Mesendoderm (in vitro differentiated cells): ENCODE measurements at regions not wholly inside any gene's neighbourhood (a gene's known extent, or its start where the extent isn't known, plus 50 kb on each side); places are given as distances from the start of the nearest gene placed in this dataset.

ENCODE experiments used
- DNase-seq: peaks from one replicate; pipeline ENCODE4 v3.0.0; 2013
- H2AK5ac ChIP-seq: 2 replicates; pipeline ENCODE4 v1.6.1; 2013; ENCODE audit warnings: low read length, inconsistent platforms
- H2BK120ac ChIP-seq: 2 replicates; pipeline ENCODE4 v1.6.1; 2013; ENCODE audit warnings: low read depth, mild to moderate bottlenecking, low read length, moderate library complexity, mixed read lengths
- H2BK15ac ChIP-seq: replicated peaks from 2 replicates; pipeline ENCODE4 v1.6.1; 2013; ENCODE audit warnings: low read depth, mild to moderate bottlenecking, moderate library complexity
- H2BK5ac ChIP-seq: 2 replicates; pipeline ENCODE4 v1.6.1; 2013; ENCODE audit warnings: low read length, inconsistent platforms
- H3K18ac ChIP-seq: 2 replicates; pipeline ENCODE4 v1.6.1; 2013; ENCODE audit warnings: mild to moderate bottlenecking, low read length, mixed read lengths
- H3K23ac ChIP-seq: one replicate; pipeline ENCODE4 v1.6.1; 2013; ENCODE audit warnings: low read length
- H3K27ac ChIP-seq: 2 replicates; pipeline ENCODE4 v1.5.1; 2013; ENCODE audit warnings: low read depth, mild to moderate bottlenecking, inconsistent platforms, low read length, moderate library complexity
- H3K27me3 ChIP-seq: 2 replicates; pipeline ENCODE4 v1.6.1; 2013; ENCODE audit warnings: low read length, control low read depth, mild to moderate bottlenecking, inconsistent platforms; ENCODE audit not compliant: insufficient read depth, poor library complexity
- H3K36me3 ChIP-seq: 2 replicates; pipeline ENCODE4 v1.6.1; 2013; ENCODE audit warnings: low read length, inconsistent platforms; ENCODE audit not compliant: control insufficient read depth, insufficient read depth
- H3K4ac ChIP-seq: one replicate; pipeline ENCODE4 v1.6.1; 2013; ENCODE audit warnings: low read depth, mild to moderate bottlenecking, low read length, moderate library complexity
- H3K4me1 ChIP-seq: 2 replicates; pipeline ENCODE4 v1.6.1; 2013; ENCODE audit warnings: low read depth, low read length, inconsistent platforms; ENCODE audit not compliant: control insufficient read depth
- H3K4me2 ChIP-seq: 2 replicates; pipeline ENCODE4 v1.6.1; 2013; ENCODE audit warnings: low read length
- H3K4me3 ChIP-seq: 2 replicates; pipeline ENCODE4 v1.5.1; 2013; ENCODE audit warnings: mild to moderate bottlenecking, low read length
- H3K56ac ChIP-seq: one replicate; pipeline ENCODE4 v1.6.1; 2013; ENCODE audit warnings: low read length
- H3K79me1 ChIP-seq: 2 replicates; pipeline ENCODE4 v1.6.1; 2013; ENCODE audit warnings: low read length, inconsistent platforms
- H3K79me2 ChIP-seq: 2 replicates; pipeline ENCODE4 v1.6.1; 2013; ENCODE audit warnings: mild to moderate bottlenecking, low read length; ENCODE audit not compliant: control insufficient read depth, insufficient read depth
- H3K9ac ChIP-seq: 2 replicates; pipeline ENCODE4 v1.6.1; 2013; ENCODE audit warnings: low read length, inconsistent platforms
- H4K5ac ChIP-seq: one replicate; pipeline ENCODE4 v1.6.1; 2013; ENCODE audit warnings: low read length
- H4K8ac ChIP-seq: one replicate; pipeline ENCODE4 v1.6.1; 2013; ENCODE audit warnings: low read depth, mild to moderate bottlenecking, control low read depth, low read length, moderate library complexity
- WGBS: extraction: QIAGEN DNeasy Blood & Tissue Kit; methylation state at CpG from one replicate; pipeline ENCODE4 v1.1.7; 2013; ENCODE audit warnings: low lambda C conversion rate, missing lambda C conversion rate; ENCODE audit not compliant: insufficient coverage; ENCODE audit errors: extremely low coverage; 5-methylcytosine and 5-hydroxymethylcytosine counted together

DNA sequence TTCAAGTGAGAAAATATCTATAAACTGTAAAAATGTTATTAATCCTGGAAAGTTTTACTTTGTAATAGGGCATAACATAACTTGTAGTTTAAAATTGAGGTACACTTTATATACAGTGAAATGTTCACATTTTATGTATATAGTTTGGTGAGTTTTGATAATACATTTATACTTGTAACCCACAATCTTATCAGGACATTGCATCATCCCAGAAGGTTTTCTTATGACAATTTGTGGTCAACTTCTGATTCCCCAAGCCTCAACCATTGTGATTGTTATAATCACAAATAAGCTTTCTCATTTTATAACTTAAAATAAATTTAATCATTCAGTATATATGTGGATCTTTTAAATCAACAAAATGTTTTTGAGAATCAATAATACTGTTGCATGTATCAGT lies 151.1 kb downstream of the TFPI2 start:
- no peaks in the 10 kb centered on the region for H3K79me1 ChIP-seq
- no peak overlapping the region for H3K4me3 ChIP-seq
- no peak overlapping the region for H3K18ac ChIP-seq
- DNase-seq: no peak
- no peak overlapping the region for H4K8ac ChIP-seq
- no peak overlapping the region for H2BK15ac ChIP-seq
- H2AK5ac ChIP-seq: no peak overlapping the region
- H3K56ac ChIP-seq: no peak overlapping the region
- no peaks in the 10 kb centered on the region for H3K36me3 ChIP-seq
- H4K5ac ChIP-seq: no peak overlapping the region
- no peaks in the 10 kb centered on the region for H3K27me3 ChIP-seq
- H3K9ac ChIP-seq: no peak overlapping the region
- no peak overlapping the region for H2BK5ac ChIP-seq
- no peaks in the 10 kb centered on the region for H3K79me2 ChIP-seq
- H3K4me2 ChIP-seq: no peak overlapping the region
- no peak overlapping the region for H3K27ac ChIP-seq
- H3K4me1 ChIP-seq: no peaks in the 10 kb centered on the region
- H3K4ac ChIP-seq: no peak overlapping the region
- H2BK120ac ChIP-seq: no peak overlapping the region
- H3K23ac ChIP-seq: no peak overlapping the region

DNA sequence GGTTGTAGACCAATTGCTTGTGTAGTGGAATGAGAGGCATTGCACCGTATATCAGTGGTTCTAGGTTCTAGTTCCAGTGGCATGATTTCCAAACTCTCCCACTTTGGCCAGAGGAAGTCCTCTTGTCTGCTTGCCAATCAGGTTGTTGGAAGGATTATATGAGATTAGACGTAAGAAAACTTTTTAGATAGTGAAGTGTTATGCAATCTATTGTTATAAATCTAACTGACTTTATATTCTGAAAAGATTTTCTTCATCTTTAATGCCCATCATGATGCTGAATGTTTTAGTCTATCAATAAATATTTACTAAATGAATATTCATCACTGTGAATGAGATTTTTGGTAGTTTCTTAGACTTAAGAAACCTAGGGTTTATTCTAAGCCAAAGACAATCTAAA lies 152.6 kb downstream of the TFPI2 start:
- WGBS: no CpG with 5 or more reads among the region's 2 CpGs
- no peak overlapping the region for H2BK120ac ChIP-seq

DNA sequence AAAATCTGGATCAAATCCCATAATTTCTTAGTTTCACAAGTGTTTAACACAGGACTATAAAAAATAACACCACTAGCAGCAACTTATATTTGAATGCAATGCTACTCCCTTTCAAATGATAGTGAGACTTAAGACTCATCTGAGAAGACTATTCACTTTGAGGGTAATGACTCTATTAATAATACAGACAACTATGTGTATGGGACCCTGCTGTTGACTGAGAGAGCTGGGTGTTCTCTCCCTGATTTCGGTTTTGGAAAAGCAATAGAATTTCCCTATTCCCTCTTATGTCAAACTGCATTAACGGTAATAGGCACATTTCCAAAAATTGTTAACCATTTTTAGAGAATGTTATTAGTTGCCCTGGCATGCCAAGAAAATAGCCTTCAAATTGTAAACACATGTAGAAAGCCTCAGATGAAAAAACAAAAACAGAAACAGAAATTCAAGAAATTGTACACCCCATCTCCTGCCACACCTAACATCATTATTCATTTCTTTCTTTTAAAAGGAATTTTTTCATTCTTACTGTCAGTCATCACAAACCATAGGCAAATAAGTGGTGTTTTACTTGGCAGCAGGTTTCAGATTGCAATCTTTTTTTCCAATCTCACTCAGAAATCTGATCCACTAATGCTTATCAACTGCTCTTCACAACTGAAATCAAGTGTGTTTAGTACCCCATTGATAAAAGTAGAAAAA lies 153.7 kb downstream of the TFPI2 start:
- no CpG with 5 or more reads among the region's 2 CpGs for whole genome bisulfite sequencing
- no peak overlapping the region for H2BK15ac ChIP-seq

More for the DNA sequence above, 152.6 kb downstream of the TFPI2 start:
- H3K56ac ChIP-seq: no peak overlapping the region
- H3K4ac ChIP-seq: no peak overlapping the region
- no peaks in the 10 kb centered on the region for H3K79me2 ChIP-seq
- H3K18ac ChIP-seq: no peak overlapping the region
- no peak overlapping the region for H3K4me3 ChIP-seq
- no peaks in the 10 kb centered on the region for H3K79me1 ChIP-seq
- H2AK5ac ChIP-seq: no peak overlapping the region
- no peak overlapping the region for H2BK5ac ChIP-seq
- H3K23ac ChIP-seq: no peak overlapping the region
- H3K9ac ChIP-seq: no peak overlapping the region
- H3K4me1 ChIP-seq: no peaks in the 10 kb centered on the region
- no peaks in the 10 kb centered on the region for H3K27me3 ChIP-seq
- no peak overlapping the region for H2BK15ac ChIP-seq
- H4K8ac ChIP-seq: no peak overlapping the region
- no peaks in the 10 kb centered on the region for H3K36me3 ChIP-seq
- DNase-seq: no peak
- H4K5ac ChIP-seq: no peak overlapping the region
- H3K27ac ChIP-seq: no peak overlapping the region
- H3K4me2 ChIP-seq: no peak overlapping the region

DNA sequence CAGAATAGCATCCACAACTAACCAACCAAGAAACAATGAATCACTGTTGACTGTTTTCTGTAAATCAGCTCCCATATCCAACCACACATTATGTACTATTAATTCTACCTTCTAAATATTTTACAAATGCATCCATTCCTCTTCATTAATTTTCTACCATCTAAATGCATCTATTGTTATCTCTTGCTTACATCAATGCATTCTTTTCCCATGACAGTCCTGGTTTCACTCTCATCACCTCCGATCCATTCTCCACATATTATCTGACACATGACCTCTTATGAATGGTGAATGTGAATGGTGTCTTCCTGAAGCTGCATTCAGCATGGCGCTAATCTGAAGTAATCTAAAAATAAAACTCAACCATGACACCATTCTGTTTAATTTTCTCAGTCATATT lies 153.8 kb upstream of the CALCR start:
- H3K79me2 ChIP-seq: no peaks in the 10 kb centered on the region
- no peak overlapping the region for H4K5ac ChIP-seq
- H3K4me2 ChIP-seq: no peak overlapping the region
- DNase-seq: no peak
- H3K79me1 ChIP-seq: no peaks in the 10 kb centered on the region
- H4K8ac ChIP-seq: no peak overlapping the region
- no peaks in the 10 kb centered on the region for H3K36me3 ChIP-seq
- no peak overlapping the region for H3K23ac ChIP-seq
- no peak overlapping the region for H3K4me3 ChIP-seq
- no peak overlapping the region for H3K9ac ChIP-seq
- H3K18ac ChIP-seq: no peak overlapping the region
- no peaks in the 10 kb centered on the region for H3K27me3 ChIP-seq
- no peak overlapping the region for H2BK120ac ChIP-seq
- WGBS: no CpG with 5 or more reads among the region's 2 CpGs
- H2AK5ac ChIP-seq: no peak overlapping the region
- H3K56ac ChIP-seq: no peak overlapping the region
- no peaks in the 10 kb centered on the region for H3K4me1 ChIP-seq
- H3K27ac ChIP-seq: no peak overlapping the region
- H2BK15ac ChIP-seq: no peak overlapping the region
- H3K4ac ChIP-seq: no peak overlapping the region
- no peak overlapping the region for H2BK5ac ChIP-seq

More for the DNA sequence above, 153.7 kb downstream of the TFPI2 start:
- no peaks in the 10 kb centered on the region for H3K4me1 ChIP-seq
- H2AK5ac ChIP-seq: no peak overlapping the region
- no peak overlapping the region for H4K5ac ChIP-seq
- DNase-seq: no peak
- H3K79me1 ChIP-seq: no peaks in the 10 kb centered on the region
- no peak overlapping the region for H3K9ac ChIP-seq
- H2BK5ac ChIP-seq: no peak overlapping the region
- H3K18ac ChIP-seq: no peak overlapping the region
- no peak overlapping the region for H4K8ac ChIP-seq
- H3K56ac ChIP-seq: no peak overlapping the region
- no peaks in the 10 kb centered on the region for H3K79me2 ChIP-seq
- no peak overlapping the region for H3K27ac ChIP-seq
- H3K23ac ChIP-seq: no peak overlapping the region
- H3K4me2 ChIP-seq: no peak overlapping the region
- no peaks in the 10 kb centered on the region for H3K36me3 ChIP-seq
- H3K4ac ChIP-seq: no peak overlapping the region
- no peak overlapping the region for H3K4me3 ChIP-seq
- no peaks in the 10 kb centered on the region for H3K27me3 ChIP-seq
- H2BK120ac ChIP-seq: no peak overlapping the region

DNA sequence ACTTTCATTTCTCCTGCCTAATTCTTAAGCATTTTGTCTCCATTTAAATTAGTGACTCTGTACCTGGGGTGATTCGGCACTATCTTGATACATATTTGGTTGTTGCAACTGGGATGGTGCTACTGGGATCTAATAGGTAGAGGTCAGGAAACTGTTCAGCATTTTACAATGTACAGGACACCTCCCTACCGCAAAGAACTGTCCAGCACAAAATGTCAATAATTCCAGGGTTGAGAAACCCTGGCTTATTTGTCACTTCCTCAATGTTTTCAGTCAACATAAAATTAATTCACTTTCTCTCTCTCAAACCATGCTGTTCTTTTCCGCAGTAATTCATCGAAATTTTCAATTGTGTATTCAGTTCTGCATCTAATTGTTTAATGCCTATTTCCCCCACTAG lies 151.4 kb upstream of the CALCR start:
- Histone ChIP-seq H3K56ac (no peak overlapping the region), H3K23ac (no peak overlapping the region), H3K4me1 (no peaks in the 10 kb centered on the region), H3K36me3 (no peaks in the 10 kb centered on the region), H3K27me3 (no peaks in the 10 kb centered on the region), H3K27ac (no peak overlapping the region), H3K9ac (no peak overlapping the region), H4K5ac (no peak overlapping the region), H2BK5ac (no peak overlapping the region), H3K4ac (no peak overlapping the region), H3K79me1 (no peaks in the 10 kb centered on the region), H3K4me3 (no peak overlapping the region), H4K8ac (no peak overlapping the region), H3K79me2 (no peaks in the 10 kb centered on the region), H2BK120ac (no peak overlapping the region), H2BK15ac (no peak overlapping the region), H3K18ac (no peak overlapping the region), H2AK5ac (no peak overlapping the region), H3K4me2 (no peak overlapping the region)
- no peak for DNase-seq
- WGBS: 100% methylated on average over 2 of the region's 4 CpGs
